T-cell (primary cell): ENCODE measurements at regions not wholly inside any gene's neighbourhood (a gene's known extent, or its start where the extent isn't known, plus 50 kb on each side); places are given as distances from the start of the nearest gene placed in this dataset.

Experiments
- ATAC-seq, 4 experiments: fragments of 200-7000 bp in 3 of 4; fragments of 150-1000 bp in 1 of 4; cut with Tn5 transposase; replicated peaks in 1 of 4; 1 replicate in 3 of 4; 2 replicates in 1 of 4; pipeline ENCODE4 v1.10.0; 2021; ENCODE audit warnings: moderate library complexity in 3 of 4, mild to moderate bottlenecking in 2 of 4, moderate number of reproducible peaks in 1 of 4
- CTCF ChIA-PET, 2 donors: fragments of 300-600 bp; sonication (Branson Sonifier 250); formaldehyde crosslinking; loops; one replicate each; lab custom pipeline; 2022; ENCODE audit warnings: antibody characterized with exemption in 2 of 2; lab: Charles Lee
- POLR2A ChIA-PET, 2 donors: fragments of 300-600 bp; sonication (Branson Sonifier 250); formaldehyde crosslinking; loops; one replicate each; lab custom pipeline; 2022; ENCODE audit warnings: antibody characterized with exemption in 2 of 2; lab: Charles Lee
- DNase-seq, 35 experiments: peaks; one replicate each; pipeline versions ENCODE4 v3.0.0 to v3.0.0-alpha.2; 2013 to 2023
- H3K27ac ChIP-seq: one replicate; pipeline ENCODE4 v1.5.1; 2013; ENCODE audit warnings: low read length
- H3K27me3 ChIP-seq, 2 experiments: replicated peaks in 1 of 2; 1 replicate in 1 of 2; 2 replicates in 1 of 2; pipeline versions ENCODE4 v1.6.1 to v1.7.0; 2013; ENCODE audit warnings: low read length in 1 of 2, mixed read lengths in 1 of 2; ENCODE audit not compliant: control insufficient read depth in 2 of 2, insufficient read depth in 2 of 2; ENCODE audit errors: extremely low read depth in 1 of 2
- H3K36me3 ChIP-seq, 2 donors: 1 replicate in 1 of 2; 2 replicates in 1 of 2; pipeline versions ENCODE4 v1.6.1 to v1.7.0; 2013; ENCODE audit warnings: low read length in 1 of 2; ENCODE audit not compliant: control insufficient read depth in 2 of 2, insufficient read depth in 1 of 2; ENCODE audit errors: extremely low read depth in 1 of 2
- H3K4me1 ChIP-seq, 2 experiments: 1 replicate in 1 of 2; 2 replicates in 1 of 2; pipeline versions ENCODE4 v1.6.1 to v1.7.0; 2013; ENCODE audit warnings: low read length in 2 of 2, mixed read lengths in 1 of 2; ENCODE audit not compliant: insufficient read depth in 2 of 2, control insufficient read depth in 1 of 2; ENCODE audit errors: extremely low read depth in 1 of 2
- H3K4me3 ChIP-seq, 2 donors: 1 replicate in 1 of 2; 2 replicates in 1 of 2; pipeline versions ENCODE4 v1.5.1 to v1.7.0; 2013; ENCODE audit warnings: mild to moderate bottlenecking in 2 of 2, low read length in 1 of 2, moderate library complexity in 1 of 2; ENCODE audit not compliant: control insufficient read depth in 1 of 2; ENCODE audit errors: extremely low read depth in 1 of 2
- H3K9me3 ChIP-seq: 2 replicates; pipeline ENCODE4 v1.7.0; 2013
- H3K27ac Mint-ChIP-seq, 2 donors: one replicate each; pipeline ENCODE4 v1.8.0; 2020 to 2021; ENCODE audit warnings: mild to moderate bottlenecking in 2 of 2, mixed read lengths in 2 of 2
- H3K27me3 Mint-ChIP-seq, 2 donors: one replicate each; pipeline ENCODE4 v1.8.0; 2021 to 2022; ENCODE audit warnings: mixed read lengths in 2 of 2
- H3K36me3 Mint-ChIP-seq: one replicate; pipeline ENCODE4 v1.8.0; 2021; ENCODE audit warnings: mixed read lengths
- H3K4me1 Mint-ChIP-seq, 3 donors: one replicate each; pipeline ENCODE4 v1.8.0; 2020 to 2022; ENCODE audit warnings: mixed read lengths in 3 of 3, mild to moderate bottlenecking in 1 of 3
- H3K4me3 Mint-ChIP-seq, 3 donors: one replicate each; pipeline ENCODE4 v1.8.0; 2020 to 2022; ENCODE audit warnings: mild to moderate bottlenecking in 3 of 3, mixed read lengths in 3 of 3, moderate library complexity in 3 of 3
- H3K9me3 Mint-ChIP-seq, 3 donors: one replicate each; pipeline ENCODE4 v1.8.0; 2020 to 2022; ENCODE audit warnings: mixed read lengths in 3 of 3
- WGBS: methylation state at CpG from one replicate; pipeline ENCODE4 v1.1.5; 2013; ENCODE audit warnings: missing lambda C conversion rate; ENCODE audit not compliant: insufficient coverage; 5-methylcytosine and 5-hydroxymethylcytosine counted together

GRCh38 chr1:34645919-34646318, 108.9 kb upstream of the GJB5 start:
- no peak for ATAC-seq
- ChIA-PET POLR2A (no interaction called here), CTCF (no interaction called here)
- Mint-ChIP-seq H3K27ac (no peak overlapping the region), H3K4me3 (no peak overlapping the region), H3K36me3 (no peaks in the 10 kb centered on the region), H3K4me1 (no peaks in the 10 kb centered on the region), H3K27me3 (peaks cover 35 to 44% of the 10 kb centered on the region in 2 donors), H3K9me3 (no peaks in the 10 kb centered on the region)
- Histone ChIP-seq H3K27ac (no peak overlapping the region), H3K4me3 (no peak overlapping the region), H3K36me3 (no peaks in the 10 kb centered on the region), H3K9me3 (no peaks in the 10 kb centered on the region), H3K27me3 (peaks cover 2 to 30% of the 10 kb centered on the region in 2 experiments), H3K4me1 (no peaks in the 10 kb centered on the region)
- WGBS, result 88% methylated on average over 1 of the region's 3 CpGs
- no peak for DNase-seq

- ChIA-PET POLR2A (no interaction called here), CTCF (no interaction called here)
- Histone ChIP-seq H3K4me3 (no peak overlapping the region), H3K4me1 (no peaks in the 10 kb centered on the region), H3K9me3 (no peaks in the 10 kb centered on the region), H3K27me3 (peaks cover 2 to 31% of the 10 kb centered on the region in 2 experiments), H3K36me3 (no peaks in the 10 kb centered on the region), H3K27ac (no peak overlapping the region)
- Mint-ChIP-seq H3K4me1 (no peaks in the 10 kb centered on the region), H3K27ac (no peak overlapping the region), H3K9me3 (no peaks in the 10 kb centered on the region), H3K27me3 (peaks cover 43 to 46% of the 10 kb centered on the region in 2 donors), H3K4me3 (no peak overlapping the region), H3K36me3 (no peaks in the 10 kb centered on the region)
- no peak for ATAC-seq
- DNase-seq, result no peak
- WGBS, result 62% methylated on average over 4 of the region's 6 CpGs
These were observed 106.3 kb upstream of the GJB5 start for GRCh38 chr1:34648501-34648900.

GRCh38 chr1:34650090-34650489, 104.8 kb upstream of the GJB5 start:
- Mint-ChIP-seq H3K9me3 (no peaks in the 10 kb centered on the region), H3K36me3 (no peaks in the 10 kb centered on the region), H3K4me3 (no peak overlapping the region), H3K27me3 (peaks cover 34 to 42% of the 10 kb centered on the region in 2 donors), H3K27ac (no peak overlapping the region), H3K4me1 (no peaks in the 10 kb centered on the region)
- DNase-seq (no peak), ATAC-seq (no peak)
- Histone ChIP-seq H3K36me3 (no peaks in the 10 kb centered on the region), H3K4me1 (no peaks in the 10 kb centered on the region), H3K27ac (no peak overlapping the region), H3K4me3 (no peak overlapping the region), H3K9me3 (no peaks in the 10 kb centered on the region), H3K27me3 (peaks cover 2 to 28% of the 10 kb centered on the region in 2 experiments)
- ChIA-PET CTCF (no interaction called here), POLR2A (no interaction called here)
- no CpG with 5 or more reads among the region's 1 CpG for WGBS

GRCh38 chr1:34650800-34651199, 104.0 kb upstream of the GJB5 start:
- no peaks in the 10 kb centered on the region for H3K4me1 ChIP-seq
- peaks cover 2 to 24% of the 10 kb centered on the region in 2 experiments for H3K27me3 ChIP-seq
- H3K4me3 Mint-ChIP-seq, result no peak overlapping the region
- H3K9me3 ChIP-seq, result no peaks in the 10 kb centered on the region
- ChIA-PET POLR2A (no interaction called here), CTCF (no interaction called here)
- DNase-seq (no peak), ATAC-seq (no peak)
- H3K36me3 Mint-ChIP-seq, result no peaks in the 10 kb centered on the region
- H3K9me3 Mint-ChIP-seq, result no peaks in the 10 kb centered on the region
- H3K4me3 ChIP-seq, result no peak overlapping the region
- 76% methylated on average over 6 of the region's 11 CpGs for WGBS
- no peak overlapping the region for H3K27ac Mint-ChIP-seq
- H3K4me1 Mint-ChIP-seq, result no peaks in the 10 kb centered on the region
- H3K27me3 Mint-ChIP-seq, result peaks cover 36 to 40% of the 10 kb centered on the region in 2 donors
- H3K36me3 ChIP-seq, result no peaks in the 10 kb centered on the region
- H3K27ac ChIP-seq, result no peak overlapping the region

- H3K36me3 ChIP-seq, result no peaks in the 10 kb centered on the region
- ATAC-seq, result no peak
- Mint-ChIP-seq H3K27me3 (peaks cover 26 to 28% of the 10 kb centered on the region in 2 donors), H3K4me1 (no peaks in the 10 kb centered on the region), H3K27ac (no peak overlapping the region), H3K4me3 (no peak overlapping the region), H3K36me3 (no peaks in the 10 kb centered on the region), H3K9me3 (no peaks in the 10 kb centered on the region)
- POLR2A ChIA-PET, result no interaction called here
- H3K4me3 ChIP-seq, result no peak overlapping the region
- 72% methylated on average over 7 of the region's 7 CpGs for WGBS
- CTCF ChIA-PET, result no interaction called here
- no peaks in the 10 kb centered on the region for H3K9me3 ChIP-seq
- H3K27me3 ChIP-seq, result peaks cover 0 to 16% of the 10 kb centered on the region in 2 experiments
- DNase-seq, result no peak
- no peaks in the 10 kb centered on the region for H3K4me1 ChIP-seq
- H3K27ac ChIP-seq, result no peak overlapping the region
These were observed 101.7 kb upstream of the GJB5 start for GRCh38 chr1:34653110-34653509.

- H3K9me3 Mint-ChIP-seq, result no peaks in the 10 kb centered on the region
- POLR2A ChIA-PET, result no interaction called here
- H3K27ac ChIP-seq, result no peak overlapping the region
- WGBS, result 73% methylated on average over 3 of the region's 4 CpGs
- H3K4me3 ChIP-seq, result no peak overlapping the region
- no peaks in the 10 kb centered on the region for H3K9me3 ChIP-seq
- H3K4me3 Mint-ChIP-seq, result no peak overlapping the region
- CTCF ChIA-PET, result no interaction called here
- no peaks in the 10 kb centered on the region for H3K36me3 Mint-ChIP-seq
- no peaks in the 10 kb centered on the region for H3K4me1 Mint-ChIP-seq
- no peaks in the 10 kb centered on the region for H3K4me1 ChIP-seq
- H3K36me3 ChIP-seq, result no peaks in the 10 kb centered on the region
- ATAC-seq (no peak), DNase-seq (no peak)
- no peak overlapping the region for H3K27ac Mint-ChIP-seq
- peaks cover 16 to 17% of the 10 kb centered on the region in 2 donors for H3K27me3 Mint-ChIP-seq
- H3K27me3 ChIP-seq, result peaks cover 0 to 17% of the 10 kb centered on the region in 2 experiments
These were observed 99.5 kb upstream of the GJB5 start for GRCh38 chr1:34655206-34655874.

- peaks cover 17 to 20% of the 10 kb centered on the region in 2 donors for H3K27me3 Mint-ChIP-seq
- H3K27ac ChIP-seq, result no peak overlapping the region
- H3K9me3 ChIP-seq, result no peaks in the 10 kb centered on the region
- peaks cover 0 to 11% of the 10 kb centered on the region in 2 experiments for H3K27me3 ChIP-seq
- H3K4me1 ChIP-seq, result no peaks in the 10 kb centered on the region
- DNase-seq (no peak), ATAC-seq (no peak)
- ChIA-PET POLR2A (no interaction called here), CTCF (no interaction called here)
- no peaks in the 10 kb centered on the region for H3K36me3 ChIP-seq
- H3K9me3 Mint-ChIP-seq, result no peaks in the 10 kb centered on the region
- H3K27ac Mint-ChIP-seq, result no peak overlapping the region
- no peak overlapping the region for H3K4me3 ChIP-seq
- no peaks in the 10 kb centered on the region for H3K36me3 Mint-ChIP-seq
- H3K4me3 Mint-ChIP-seq, result no peak overlapping the region
- 100% methylated on average over 1 of the region's 4 CpGs for WGBS
- H3K4me1 Mint-ChIP-seq, result no peaks in the 10 kb centered on the region
These were observed 99.0 kb upstream of the GJB5 start for GRCh38 chr1:34655875-34656240.
